ENCODE measurements at regions not wholly inside any gene's neighbourhood (a gene's known extent, or its start where the extent isn't known, plus 50 kb on each side); places are given as distances from the start of the nearest gene placed in this dataset.

DNA sequence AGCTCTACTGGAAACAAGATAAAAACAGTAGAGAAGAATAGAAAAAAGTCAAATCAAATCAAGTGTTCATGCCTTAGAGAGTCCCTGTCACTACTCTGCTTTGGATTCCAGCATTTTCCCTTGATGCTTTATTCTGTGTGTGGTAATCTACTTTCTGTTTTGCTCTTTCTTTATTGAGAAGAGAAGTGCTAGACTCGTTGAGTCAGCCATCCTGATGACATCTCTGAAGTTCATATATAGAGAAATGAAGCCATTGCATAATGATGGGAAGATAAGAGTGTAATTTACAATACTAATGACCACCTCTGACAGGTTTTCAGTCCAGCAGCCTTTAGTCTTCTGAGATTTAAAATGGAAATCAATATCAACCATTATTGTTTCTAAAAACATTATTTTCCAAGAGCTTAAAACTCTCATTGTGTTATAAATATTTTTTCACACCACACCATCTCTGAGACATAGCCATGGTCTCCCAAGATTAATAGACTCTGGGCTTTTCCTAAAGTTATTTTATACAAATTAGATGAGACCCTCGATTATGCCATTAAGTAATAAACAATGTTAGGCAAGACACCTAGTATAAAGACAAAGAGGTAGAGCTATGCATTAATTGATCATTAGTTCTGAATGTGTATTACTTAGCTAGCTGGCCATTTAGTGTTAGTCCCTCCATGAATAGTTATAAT is 679.0 kb upstream of the ACVR2A start:
- DNase-seq: no peak
- intact Hi-C loops (cut with DNase I): no loop called here
- Histone ChIP-seq H3K27ac (ENCODE audit: low read depth in 2 of 2, low read length in 2 of 2) (no peak overlapping the region), H3K9me3 (ENCODE audit: control insufficient read depth in 2 of 3, insufficient read depth in 1 of 3, low read length in 3 of 3) (no peaks in the 10 kb centered on the region), H3K9ac (ENCODE audit: low read length in 3 of 3) (no peak overlapping the region), H3K4me3 (ENCODE audit: low read length in 3 of 3) (no peak overlapping the region), H3K4me1 (ENCODE audit: control insufficient read depth in 2 of 3, insufficient read depth in 2 of 3, low read depth in 1 of 3, low read length in 3 of 3) (no peaks in the 10 kb centered on the region), H3K36me3 (ENCODE audit: control insufficient read depth in 2 of 3, insufficient read depth in 3 of 3, low read length in 3 of 3) (no peaks in the 10 kb centered on the region), H3K27me3 (ENCODE audit: control insufficient read depth, insufficient read depth, low read length) (no peaks in the 10 kb centered on the region)
- no peak for FAIRE-seq
- TF ChIP-seq, protein P1, sequence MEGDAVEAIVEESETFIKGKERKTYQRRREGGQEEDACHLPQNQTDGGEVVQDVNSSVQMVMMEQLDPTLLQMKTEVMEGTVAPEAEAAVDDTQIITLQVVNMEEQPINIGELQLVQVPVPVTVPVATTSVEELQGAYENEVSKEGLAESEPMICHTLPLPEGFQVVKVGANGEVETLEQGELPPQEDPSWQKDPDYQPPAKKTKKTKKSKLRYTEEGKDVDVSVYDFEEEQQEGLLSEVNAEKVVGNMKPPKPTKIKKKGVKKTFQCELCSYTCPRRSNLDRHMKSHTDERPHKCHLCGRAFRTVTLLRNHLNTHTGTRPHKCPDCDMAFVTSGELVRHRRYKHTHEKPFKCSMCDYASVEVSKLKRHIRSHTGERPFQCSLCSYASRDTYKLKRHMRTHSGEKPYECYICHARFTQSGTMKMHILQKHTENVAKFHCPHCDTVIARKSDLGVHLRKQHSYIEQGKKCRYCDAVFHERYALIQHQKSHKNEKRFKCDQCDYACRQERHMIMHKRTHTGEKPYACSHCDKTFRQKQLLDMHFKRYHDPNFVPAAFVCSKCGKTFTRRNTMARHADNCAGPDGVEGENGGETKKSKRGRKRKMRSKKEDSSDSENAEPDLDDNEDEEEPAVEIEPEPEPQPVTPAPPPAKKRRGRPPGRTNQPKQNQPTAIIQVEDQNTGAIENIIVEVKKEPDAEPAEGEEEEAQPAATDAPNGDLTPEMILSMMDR (IDR thresholded peaks at IDR 0.05; ENCODE audit: borderline replicate concordance, extremely low read depth, insufficient read depth): no peak

GRCh38 chr2:147164563-147164962 is 680.3 kb upstream of the ACVR2A start:
- H3K4me3 ChIP-seq (ENCODE audit: low read length in 3 of 3): no peak overlapping the region
- H3K9me3 ChIP-seq (ENCODE audit: control insufficient read depth in 2 of 3, insufficient read depth in 1 of 3, low read length in 3 of 3): no peaks in the 10 kb centered on the region
- DNase-seq (no peak), FAIRE-seq (no peak)
- no peaks in the 10 kb centered on the region for H3K36me3 ChIP-seq (ENCODE audit: control insufficient read depth in 2 of 3, insufficient read depth in 3 of 3, low read length in 3 of 3)
- H3K27me3 ChIP-seq (ENCODE audit: control insufficient read depth, insufficient read depth, low read length): no peaks in the 10 kb centered on the region
- TF ChIP-seq, protein P1 (IDR thresholded peaks at IDR 0.05; ENCODE audit: borderline replicate concordance, extremely low read depth, insufficient read depth): no peak
- no peak overlapping the region for H3K27ac ChIP-seq (ENCODE audit: low read depth in 2 of 2, low read length in 2 of 2)
- no peaks in the 10 kb centered on the region for H3K4me1 ChIP-seq (ENCODE audit: control insufficient read depth in 2 of 3, insufficient read depth in 2 of 3, low read depth in 1 of 3, low read length in 3 of 3)
- intact Hi-C loops (cut with DNase I): no loop called here
- H3K9ac ChIP-seq (ENCODE audit: low read length in 3 of 3): no peak overlapping the region

- Histone ChIP-seq H3K4me1 (ENCODE audit: control insufficient read depth in 2 of 3, insufficient read depth in 2 of 3, low read depth in 1 of 3, low read length in 3 of 3) (no peaks in the 10 kb centered on the region), H3K9me3 (ENCODE audit: control insufficient read depth in 2 of 3, insufficient read depth in 1 of 3, low read length in 3 of 3) (no peaks in the 10 kb centered on the region), H3K27ac (ENCODE audit: low read depth in 2 of 2, low read length in 2 of 2) (no peak overlapping the region), H3K36me3 (ENCODE audit: control insufficient read depth in 2 of 3, insufficient read depth in 3 of 3, low read length in 3 of 3) (no peaks in the 10 kb centered on the region), H3K9ac (ENCODE audit: low read length in 3 of 3) (no peak overlapping the region), H3K27me3 (ENCODE audit: control insufficient read depth, insufficient read depth, low read length) (no peaks in the 10 kb centered on the region), H3K4me3 (ENCODE audit: low read length in 3 of 3) (no peak overlapping the region)
- FAIRE-seq (no peak), DNase-seq (no peak)
- intact Hi-C loops (cut with DNase I): no loop called here
- TF ChIP-seq, protein P1 (IDR thresholded peaks at IDR 0.05; ENCODE audit: borderline replicate concordance, extremely low read depth, insufficient read depth): no peak
These were observed 683.1 kb upstream of the ACVR2A start for GRCh38 chr2:147161746-147162145.

- no peak overlapping the region for H3K9ac ChIP-seq (ENCODE audit: low read length in 3 of 3)
- no peak for DNase-seq
- H3K27ac ChIP-seq (ENCODE audit: low read depth in 2 of 2, low read length in 2 of 2): no peak overlapping the region
- FAIRE-seq: no peak
- H3K4me1 ChIP-seq (ENCODE audit: control insufficient read depth in 2 of 3, insufficient read depth in 2 of 3, low read depth in 1 of 3, low read length in 3 of 3): no peaks in the 10 kb centered on the region
- no peaks in the 10 kb centered on the region for H3K27me3 ChIP-seq (ENCODE audit: control insufficient read depth, insufficient read depth, low read length)
- no peaks in the 10 kb centered on the region for H3K36me3 ChIP-seq (ENCODE audit: control insufficient read depth in 2 of 3, insufficient read depth in 3 of 3, low read length in 3 of 3)
- no peak overlapping the region for H3K4me3 ChIP-seq (ENCODE audit: low read length in 3 of 3)
- intact Hi-C loops (cut with DNase I): no loop called here
- H3K9me3 ChIP-seq (ENCODE audit: control insufficient read depth in 2 of 3, insufficient read depth in 1 of 3, low read length in 3 of 3): no peaks in the 10 kb centered on the region
- TF ChIP-seq, protein P1 (IDR thresholded peaks at IDR 0.05; ENCODE audit: borderline replicate concordance, extremely low read depth, insufficient read depth): no peak
These were observed 687.9 kb upstream of the ACVR2A start for GRCh38 chr2:147156970-147157369.

Data from kidney (tissue), 13 donors.